PC-9 (cell line): ENCODE measurements at regions not wholly inside any gene's neighbourhood (a gene's known extent, or its start where the extent isn't known, plus 50 kb on each side); places are given as distances from the start of the nearest gene placed in this dataset.

ENCODE experiments used
- EZH2 ChIP-seq: fragments of 200-600 bp; sonication (generic); IDR thresholded peaks from 2 replicates; pipeline ENCODE4 v1.8.0; 2017; ENCODE audit warnings: antibody characterized with exemption, low read depth
- TF ChIP-seq, protein P1 (sequence below): fragments of 200-600 bp; sonication (generic); conservative IDR thresholded peaks from 2 replicates; pipeline ENCODE4 v1.6.1; 2017; ENCODE audit warnings: mixed run types, antibody characterized with exemption, mild to moderate bottlenecking, moderate library complexity

DNA sequence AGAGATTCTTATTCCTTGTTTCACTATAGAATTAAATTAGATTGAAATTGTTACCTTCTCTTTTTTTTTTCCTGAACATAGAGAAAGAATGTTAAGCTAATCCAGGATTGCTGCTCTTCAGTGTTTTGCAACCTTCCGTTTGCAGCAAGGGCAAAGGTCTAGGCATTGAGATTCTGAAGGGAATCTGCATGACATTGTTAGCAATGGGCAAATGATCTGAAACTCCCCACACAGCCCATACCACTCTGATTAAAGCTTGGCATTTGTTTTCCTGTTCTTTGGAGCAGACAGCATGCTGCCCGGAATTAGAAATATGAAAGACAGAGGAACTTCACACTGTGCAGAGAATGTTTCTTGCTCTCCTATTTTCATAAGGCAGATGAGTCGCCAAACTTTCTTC is 551.8 kb downstream of the SOCS6 start:
- TF ChIP-seq, protein P1, sequence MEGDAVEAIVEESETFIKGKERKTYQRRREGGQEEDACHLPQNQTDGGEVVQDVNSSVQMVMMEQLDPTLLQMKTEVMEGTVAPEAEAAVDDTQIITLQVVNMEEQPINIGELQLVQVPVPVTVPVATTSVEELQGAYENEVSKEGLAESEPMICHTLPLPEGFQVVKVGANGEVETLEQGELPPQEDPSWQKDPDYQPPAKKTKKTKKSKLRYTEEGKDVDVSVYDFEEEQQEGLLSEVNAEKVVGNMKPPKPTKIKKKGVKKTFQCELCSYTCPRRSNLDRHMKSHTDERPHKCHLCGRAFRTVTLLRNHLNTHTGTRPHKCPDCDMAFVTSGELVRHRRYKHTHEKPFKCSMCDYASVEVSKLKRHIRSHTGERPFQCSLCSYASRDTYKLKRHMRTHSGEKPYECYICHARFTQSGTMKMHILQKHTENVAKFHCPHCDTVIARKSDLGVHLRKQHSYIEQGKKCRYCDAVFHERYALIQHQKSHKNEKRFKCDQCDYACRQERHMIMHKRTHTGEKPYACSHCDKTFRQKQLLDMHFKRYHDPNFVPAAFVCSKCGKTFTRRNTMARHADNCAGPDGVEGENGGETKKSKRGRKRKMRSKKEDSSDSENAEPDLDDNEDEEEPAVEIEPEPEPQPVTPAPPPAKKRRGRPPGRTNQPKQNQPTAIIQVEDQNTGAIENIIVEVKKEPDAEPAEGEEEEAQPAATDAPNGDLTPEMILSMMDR: no peak
- TF ChIP-seq EZH2: no peak
